Fibroblast of lung (primary cell): ENCODE measurements at regions not wholly inside any gene's neighbourhood (a gene's known extent, or its start where the extent isn't known, plus 50 kb on each side); places are given as distances from the start of the nearest gene placed in this dataset.

Experiments used
- DNase-seq, 2 donors: peaks; one replicate each; pipeline versions ENCODE4 v3.0.0 to v3.0.0-alpha.2; 2010; ENCODE audit warnings: low read depth in 2 of 2
- H2AFZ ChIP-seq: 2 replicates; pipeline ENCODE4 v1.5.1; 2012; ENCODE audit warnings: low read length, control low read depth, inconsistent platforms
- H3K27ac ChIP-seq: 2 replicates; pipeline ENCODE4 v1.5.1; 2011; ENCODE audit warnings: low read length, control low read depth; ENCODE audit not compliant: insufficient read depth
- H3K27me3 ChIP-seq: 2 replicates; pipeline ENCODE4 v1.5.1; 2011; ENCODE audit warnings: mild to moderate bottlenecking, low read length; ENCODE audit not compliant: control insufficient read depth, insufficient read depth
- H3K36me3 ChIP-seq: 2 replicates; pipeline ENCODE4 v1.5.1; 2011; ENCODE audit warnings: low read length; ENCODE audit not compliant: control insufficient read depth, insufficient read depth
- H3K4me1 ChIP-seq: 2 replicates; pipeline ENCODE4 v1.5.1; 2011; ENCODE audit warnings: low read length; ENCODE audit not compliant: control insufficient read depth, insufficient read depth; ENCODE audit errors: extremely low read depth
- H3K4me2 ChIP-seq: 2 replicates; pipeline ENCODE4 v1.5.1; 2011; ENCODE audit warnings: low read length, control low read depth; ENCODE audit not compliant: insufficient read depth; ENCODE audit errors: extremely low read depth
- H3K4me3 ChIP-seq, 4 experiments: fragments of 200-600 bp in 1 of 4; sonication (generic) in 1 of 4; replicated peaks in 1 of 4; 2 replicates each; pipeline ENCODE4 v1.5.1; 2011 to 2016; ENCODE audit warnings: low read length in 4 of 4, low read depth in 3 of 4, mild to moderate bottlenecking in 3 of 4, control low read depth in 2 of 4, inconsistent platforms in 1 of 4, mixed read lengths in 1 of 4; ENCODE audit not compliant: insufficient read depth in 1 of 4; ENCODE audit errors: control extremely low read depth in 1 of 4
- H3K79me2 ChIP-seq: 2 replicates; pipeline ENCODE4 v1.5.1; 2012; ENCODE audit warnings: mild to moderate bottlenecking, low read length, inconsistent platforms; ENCODE audit not compliant: control insufficient read depth, insufficient read depth
- H3K9ac ChIP-seq: 2 replicates; pipeline ENCODE4 v1.5.1; 2011; ENCODE audit warnings: mild to moderate bottlenecking, low read length, control low read depth; ENCODE audit not compliant: insufficient read depth
- H3K9me3 ChIP-seq: 2 replicates; pipeline ENCODE4 v1.5.1; 2012; ENCODE audit warnings: low read depth, low read length; ENCODE audit not compliant: control insufficient read depth, insufficient read depth
- H4K20me1 ChIP-seq: 2 replicates; pipeline ENCODE4 v1.5.1; 2011; ENCODE audit warnings: low read length; ENCODE audit not compliant: control insufficient read depth, insufficient read depth; ENCODE audit errors: extremely low read depth
- EZH2 ChIP-seq: IDR thresholded peaks from 2 replicates; pipeline ENCODE4 v1.5.1; 2012; ENCODE audit warnings: low read length, control low read depth, mild to moderate bottlenecking; ENCODE audit errors: missing control alignments
- TF ChIP-seq, protein P1 (sequence below), 2 donors: IDR thresholded peaks in 1 of 2; conservative IDR thresholded peaks in 1 of 2; 1 replicate in 1 of 2; 2 replicates in 1 of 2; pipeline ENCODE4 v1.5.1; 2011 to 2012; ENCODE audit warnings: low read length in 2 of 2, control low read depth in 1 of 2, inconsistent platforms in 1 of 2, low read depth in 1 of 2, mild to moderate bottlenecking in 1 of 2

DNA sequence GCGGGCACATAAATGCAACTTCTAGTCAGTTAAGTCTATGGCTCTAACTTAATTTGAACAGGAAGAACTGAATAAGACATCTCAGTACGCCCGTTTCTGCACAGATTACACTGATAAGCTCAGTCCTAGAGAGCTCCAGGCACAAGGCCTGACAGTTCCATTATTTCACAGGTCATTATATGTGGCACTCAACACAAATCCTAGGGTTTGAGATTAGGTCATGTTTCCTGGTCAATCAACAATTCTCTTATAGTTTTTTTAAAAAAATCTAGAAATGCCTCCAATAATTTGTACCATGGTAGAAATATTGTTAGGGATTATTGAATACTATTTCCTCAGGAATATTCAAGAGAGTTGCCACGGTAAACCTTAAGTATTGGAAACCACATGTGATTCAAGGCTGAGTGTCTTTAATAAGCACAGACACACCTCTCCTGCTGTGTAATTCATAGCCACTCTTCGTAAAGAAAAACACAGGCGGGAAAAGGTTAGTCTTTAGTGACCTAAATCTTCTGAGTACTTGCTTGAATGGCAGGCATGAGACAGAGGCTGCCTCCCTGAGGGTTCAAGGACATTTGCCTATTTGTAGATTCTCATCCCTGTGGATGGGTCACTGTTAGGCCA lies 342.9 kb upstream of the ADGRL3 start:
- no peaks in the 10 kb centered on the region for H3K27me3 ChIP-seq
- H2AFZ ChIP-seq, result no peak overlapping the region
- TF ChIP-seq, protein P1, sequence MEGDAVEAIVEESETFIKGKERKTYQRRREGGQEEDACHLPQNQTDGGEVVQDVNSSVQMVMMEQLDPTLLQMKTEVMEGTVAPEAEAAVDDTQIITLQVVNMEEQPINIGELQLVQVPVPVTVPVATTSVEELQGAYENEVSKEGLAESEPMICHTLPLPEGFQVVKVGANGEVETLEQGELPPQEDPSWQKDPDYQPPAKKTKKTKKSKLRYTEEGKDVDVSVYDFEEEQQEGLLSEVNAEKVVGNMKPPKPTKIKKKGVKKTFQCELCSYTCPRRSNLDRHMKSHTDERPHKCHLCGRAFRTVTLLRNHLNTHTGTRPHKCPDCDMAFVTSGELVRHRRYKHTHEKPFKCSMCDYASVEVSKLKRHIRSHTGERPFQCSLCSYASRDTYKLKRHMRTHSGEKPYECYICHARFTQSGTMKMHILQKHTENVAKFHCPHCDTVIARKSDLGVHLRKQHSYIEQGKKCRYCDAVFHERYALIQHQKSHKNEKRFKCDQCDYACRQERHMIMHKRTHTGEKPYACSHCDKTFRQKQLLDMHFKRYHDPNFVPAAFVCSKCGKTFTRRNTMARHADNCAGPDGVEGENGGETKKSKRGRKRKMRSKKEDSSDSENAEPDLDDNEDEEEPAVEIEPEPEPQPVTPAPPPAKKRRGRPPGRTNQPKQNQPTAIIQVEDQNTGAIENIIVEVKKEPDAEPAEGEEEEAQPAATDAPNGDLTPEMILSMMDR (conservative IDR thresholded peaks at IDR 0.05 in 1 of 2, IDR thresholded peaks at IDR 0.05 in 1 of 2; ENCODE audit: low read depth in 1 of 2, low read length in 2 of 2), result no peak
- TF ChIP-seq EZH2, result no peak
- H3K79me2 ChIP-seq, result no peaks in the 10 kb centered on the region
- no peaks in the 10 kb centered on the region for H3K36me3 ChIP-seq
- no peak overlapping the region for H3K9ac ChIP-seq
- no peaks in the 10 kb centered on the region for H3K9me3 ChIP-seq
- H3K4me3 ChIP-seq, result no peak overlapping the region
- H4K20me1 ChIP-seq, result no peaks in the 10 kb centered on the region
- no peaks in the 10 kb centered on the region for H3K4me1 ChIP-seq
- no peak overlapping the region for H3K27ac ChIP-seq
- no peak overlapping the region for H3K4me2 ChIP-seq
- no peak for DNase-seq

DNA sequence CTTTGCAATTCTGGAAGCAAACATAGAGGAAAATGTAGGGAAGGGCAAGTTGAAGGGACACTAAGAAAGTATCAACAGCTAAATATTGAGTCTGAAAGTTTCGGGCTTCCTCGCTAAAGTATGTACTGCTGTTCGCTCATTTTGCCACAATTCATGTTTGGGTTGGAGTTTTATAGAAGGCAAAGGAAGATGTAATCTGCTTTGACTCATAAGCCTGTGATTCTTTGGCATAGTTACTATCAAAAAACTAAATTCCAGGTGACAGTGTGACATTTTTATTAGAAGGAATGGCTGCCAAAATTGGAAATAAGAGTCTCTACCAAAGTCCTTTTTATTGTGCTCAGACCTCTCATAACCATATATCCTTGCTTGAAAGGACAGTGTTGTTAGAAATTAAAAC lies 336.7 kb upstream of the ADGRL3 start:
- no peaks in the 10 kb centered on the region for H3K79me2 ChIP-seq
- H3K9me3 ChIP-seq, result no peaks in the 10 kb centered on the region
- no peak overlapping the region for H3K27ac ChIP-seq
- no peak overlapping the region for H2AFZ ChIP-seq
- H3K4me3 ChIP-seq, result no peak overlapping the region
- no peaks in the 10 kb centered on the region for H3K36me3 ChIP-seq
- H3K4me1 ChIP-seq, result no peaks in the 10 kb centered on the region
- no peak overlapping the region for H3K9ac ChIP-seq
- H3K27me3 ChIP-seq, result no peaks in the 10 kb centered on the region
- H3K4me2 ChIP-seq, result no peak overlapping the region
- no peak for DNase-seq
- no peaks in the 10 kb centered on the region for H4K20me1 ChIP-seq
- TF ChIP-seq, protein P1 (conservative IDR thresholded peaks at IDR 0.05 in 1 of 2, IDR thresholded peaks at IDR 0.05 in 1 of 2; ENCODE audit: low read depth in 1 of 2, low read length in 2 of 2), result no peak
- no peak for TF ChIP-seq EZH2

DNA sequence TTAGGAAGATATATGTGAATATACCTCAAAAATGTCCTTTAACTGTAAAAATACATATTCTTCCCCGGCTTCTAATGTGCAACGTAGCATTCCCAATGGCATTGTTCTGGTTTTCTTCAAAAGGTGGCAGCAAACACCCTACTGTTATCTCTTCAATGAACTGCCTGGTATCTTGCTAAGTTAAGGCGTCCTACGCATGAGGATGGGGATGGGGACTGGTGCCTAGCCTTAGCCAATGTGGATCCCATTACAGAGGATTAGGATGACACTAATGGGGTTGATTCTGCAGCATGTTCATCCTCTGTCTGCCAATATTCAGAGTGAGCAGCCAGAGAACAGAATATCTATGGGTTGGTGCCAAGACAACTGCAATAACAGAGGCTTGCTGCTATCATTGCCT lies 334.9 kb upstream of the ADGRL3 start:
- Histone ChIP-seq H3K27me3 (no peaks in the 10 kb centered on the region), H3K4me1 (no peaks in the 10 kb centered on the region), H3K9ac (no peak overlapping the region), H3K79me2 (no peaks in the 10 kb centered on the region), H3K9me3 (no peaks in the 10 kb centered on the region), H3K4me2 (no peak overlapping the region), H4K20me1 (no peaks in the 10 kb centered on the region), H3K36me3 (no peaks in the 10 kb centered on the region), H2AFZ (no peak overlapping the region), H3K4me3 (no peak overlapping the region), H3K27ac (no peak overlapping the region)
- peak in 1 of 2 donors; percentile 15 for DNase-seq
- TF ChIP-seq, protein P1 (conservative IDR thresholded peaks at IDR 0.05 in 1 of 2, IDR thresholded peaks at IDR 0.05 in 1 of 2; ENCODE audit: low read depth in 1 of 2, low read length in 2 of 2), result peak in 1 of 2 donors; percentile 20
- no peak for TF ChIP-seq EZH2
